SK-N-SH (cell line): ENCODE measurements at regions not wholly inside any gene's neighbourhood (a gene's known extent, or its start where the extent isn't known, plus 50 kb on each side); places are given as distances from the start of the nearest gene placed in this dataset.

ENCODE experiments used
- CTCF ChIA-PET: fragments of 300-600, 350-600 bp; formaldehyde crosslinking; extraction: SDS; loops from one replicate; lab custom pipeline; 2021; lab: Yijun Ruan, JAX
- POLR2A ChIA-PET: fragments of 350-600 bp; sonication (Branson Sonifier 250); formaldehyde crosslinking; extraction: SDS; loops from one replicate; lab custom pipeline; 2020; ENCODE audit warnings: antibody characterized with exemption, inconsistent platforms; lab: Yijun Ruan, JAX
- DNase-seq: peaks from one replicate; pipeline ENCODE4 v3.0.0; 2012
- H2AFZ ChIP-seq: fragments of 200-600 bp; sonication (generic); 2 replicates; pipeline ENCODE4 v1.8.1; 2016; ENCODE audit warnings: antibody characterized with exemption, mild to moderate bottlenecking, low read depth
- H3F3A ChIP-seq: fragments of 200-600 bp; sonication (generic); replicated peaks from 2 replicates; pipeline ENCODE3; 2016; ENCODE audit warnings: antibody characterized with exemption, mild to moderate bottlenecking; ENCODE audit not compliant: insufficient read depth
- H3K27ac ChIP-seq, 2 experiments: fragments of 200-500 bp in 1 of 2; fragments of 200-600 bp in 1 of 2; sonication (Bioruptor generic) in 1 of 2; sonication (generic), shearing (Covaris generic) in 1 of 2; 2 replicates each; pipeline versions ENCODE4 v1.5.1 to v1.6.1; 2014 to 2016; ENCODE audit warnings: low read depth in 2 of 2, inconsistent platforms in 1 of 2, low read length in 1 of 2, mild to moderate bottlenecking in 1 of 2, mixed read lengths in 1 of 2
- H3K27me3 ChIP-seq: fragments of 200-600 bp; sonication (generic), shearing (Covaris generic); 2 replicates; pipeline ENCODE4 v1.6.1; 2016; ENCODE audit warnings: mixed run types; ENCODE audit not compliant: insufficient read depth
- H3K36me3 ChIP-seq, 2 experiments: fragments of 200-500 bp in 1 of 2; fragments of 200-600 bp in 1 of 2; sonication (Bioruptor generic) in 1 of 2; sonication (generic) in 1 of 2; replicated peaks in 1 of 2; 2 replicates each; pipeline versions ENCODE3 to v1.5.1; 2014 to 2016; ENCODE audit warnings: low read length in 1 of 2, mild to moderate bottlenecking in 1 of 2; ENCODE audit not compliant: insufficient read depth in 2 of 2, control insufficient read depth in 1 of 2
- H3K4me1 ChIP-seq, 2 experiments: fragments of 200-500 bp in 1 of 2; fragments of 200-600 bp in 1 of 2; sonication (Bioruptor generic) in 1 of 2; sonication (generic), shearing (Covaris generic) in 1 of 2; 2 replicates each; pipeline versions ENCODE4 v1.5.1 to v1.6.1; 2014 to 2016; ENCODE audit warnings: low read depth in 1 of 2, low read length in 1 of 2, mixed run types in 1 of 2; ENCODE audit not compliant: insufficient read depth in 2 of 2, control insufficient read depth in 1 of 2
- H3K4me2 ChIP-seq: fragments of 200-600 bp; sonication (generic), shearing (Covaris generic); 2 replicates; pipeline ENCODE4 v1.6.1; 2017; ENCODE audit warnings: mixed run types
- H3K4me3 ChIP-seq, 2 experiments: fragments of 200-500 bp in 1 of 2; fragments of 200-600 bp in 1 of 2; sonication (Bioruptor generic) in 1 of 2; sonication (generic), shearing (Covaris generic) in 1 of 2; 2 replicates each; pipeline versions ENCODE4 v1.5.1 to v1.8.1; 2014 to 2016; ENCODE audit warnings: low read depth in 2 of 2, inconsistent platforms in 1 of 2, low read length in 1 of 2, mild to moderate bottlenecking in 1 of 2, mixed read lengths in 1 of 2, moderate library complexity in 1 of 2
- H3K79me2 ChIP-seq: fragments of 200-600 bp; sonication (generic); 2 replicates; pipeline ENCODE4 v1.8.1; 2017; ENCODE audit warnings: mild to moderate bottlenecking; ENCODE audit not compliant: insufficient read depth
- H3K9ac ChIP-seq: fragments of 200-600 bp; sonication (generic); 2 replicates; pipeline ENCODE4 v1.6.1; 2017; ENCODE audit warnings: mixed run types
- H3K9me2 ChIP-seq: fragments of 200-600 bp; sonication (generic); 2 replicates; pipeline ENCODE4 v1.6.1; 2017; ENCODE audit warnings: mixed run types
- H3K9me3 ChIP-seq: fragments of 200-600 bp; sonication (generic); 2 replicates; pipeline ENCODE4 v1.6.1; 2017; ENCODE audit warnings: mixed run types, mild to moderate bottlenecking, moderate library complexity
- H4K20me1 ChIP-seq: fragments of 200-600 bp; sonication (generic); 2 replicates; pipeline ENCODE4 v1.6.1; 2017; ENCODE audit warnings: mild to moderate bottlenecking, mixed run types; ENCODE audit not compliant: insufficient read depth
- CHD2 ChIP-seq: fragments of 150-350 bp; IDR thresholded peaks from 2 replicates; pipeline ENCODE4 v1.6.1; 2018; ENCODE audit warnings: low read length; ENCODE audit not compliant: partially characterized antibody
- ELF1 ChIP-seq: IDR thresholded peaks from 2 replicates; pipeline ENCODE4 v1.4.0; 2012
- EP300 ChIP-seq, 2 experiments: IDR thresholded peaks; 2 replicates each; pipeline versions ENCODE4 v1.4.0 to v1.6.1; 2012; ENCODE audit warnings: borderline replicate concordance in 1 of 2, low read depth in 1 of 2, low read length in 1 of 2
- FOXJ3 ChIP-seq: sonication (generic); formaldehyde crosslinking; IDR thresholded peaks from 2 replicates; pipeline ENCODE4 v1.5.1; 2020; ENCODE audit warnings: mild to moderate bottlenecking, missing genetic modification reagents
- GABPA ChIP-seq: IDR thresholded peaks from 2 replicates; pipeline ENCODE4 v1.4.0; 2012; ENCODE audit warnings: low read depth, mild to moderate bottlenecking
- GATA2 ChIP-seq: sonication (generic); formaldehyde crosslinking; IDR thresholded peaks from 2 replicates; pipeline ENCODE4 v1.5.0; 2020; ENCODE audit warnings: mild to moderate bottlenecking, missing genetic modification reagents
- NRF1 ChIP-seq: IDR thresholded peaks from 2 replicates; pipeline ENCODE4 v1.6.1; 2012; ENCODE audit warnings: low read depth, mild to moderate bottlenecking, low read length
- PBX3 ChIP-seq: IDR thresholded peaks from 2 replicates; pipeline ENCODE4; 2012
- RCOR1 ChIP-seq: fragments of 150-350 bp; IDR thresholded peaks from 2 replicates; pipeline ENCODE4 v1.6.1; 2017; ENCODE audit warnings: antibody characterized with exemption, low read length
- RFX5 ChIP-seq: IDR thresholded peaks from 2 replicates; pipeline ENCODE4 v1.6.1; 2012; ENCODE audit warnings: mild to moderate bottlenecking, improper control_type of control experiment, low read length
- RXRA ChIP-seq: IDR thresholded peaks from 2 replicates; pipeline ENCODE4 v1.4.0; 2012; ENCODE audit warnings: low read depth, mild to moderate bottlenecking, borderline replicate concordance
- SIN3A ChIP-seq: IDR thresholded peaks from 2 replicates; pipeline ENCODE4 v1.6.1; 2012; ENCODE audit warnings: low read depth, mild to moderate bottlenecking, low read length, moderate library complexity, borderline replicate concordance
- SMC3 ChIP-seq: IDR thresholded peaks from 2 replicates; pipeline ENCODE4 v1.6.1; 2012; ENCODE audit warnings: low read depth, low read length, improper control_type of control experiment
- TCF12 ChIP-seq: IDR thresholded peaks from 2 replicates; pipeline ENCODE4 v1.4.0; 2012
- USF2 ChIP-seq: fragments of 150-350 bp; IDR thresholded peaks from 2 replicates; pipeline ENCODE4 v1.6.1; 2017; ENCODE audit warnings: antibody characterized with exemption, low read length, low read depth, borderline replicate concordance
- ZBTB33 ChIP-seq: IDR thresholded peaks from 2 replicates; pipeline ENCODE4 v1.4.0; 2012; ENCODE audit warnings: low read depth, borderline replicate concordance
- WGBS: methylation state at CpG from one replicate; pipeline ENCODE4 v1.1.6; 2017; ENCODE audit warnings: low lambda C conversion rate; 5-methylcytosine and 5-hydroxymethylcytosine counted together
- TF ChIP-seq, protein P1 (sequence below): IDR thresholded peaks from 2 replicates; pipeline ENCODE4 v1.4.0; 2012; ENCODE audit warnings: low read depth, borderline replicate concordance
- TF ChIP-seq, protein P2 (sequence below): fragments of 200-600 bp; sonication (generic); IDR thresholded peaks from 2 replicates; pipeline ENCODE4 v1.6.1; 2017; ENCODE audit warnings: antibody characterized with exemption, mild to moderate bottlenecking, moderate library complexity

- TF ChIP-seq ZBTB33 = no peak
- TF ChIP-seq GABPA = no peak
- no peak for TF ChIP-seq EP300 (IDR thresholded peaks at IDR 0.05; ENCODE audit: borderline replicate concordance in 1 of 2, low read depth in 1 of 2, low read length in 1 of 2)
- TF ChIP-seq GATA2 (CRISPR knock-in tag) = no peak
- TF ChIP-seq CHD2 = no peak
- TF ChIP-seq RXRA = no peak
- TF ChIP-seq ELF1 = no peak
- TF ChIP-seq NRF1 = no peak
- TF ChIP-seq RFX5 = no peak
- Histone ChIP-seq H3K9ac (no peak overlapping the region), H3K4me2 (no peak overlapping the region), H3K36me3 (no peaks in the 10 kb centered on the region), H3K4me1 (no peaks in the 10 kb centered on the region; a peak in 1 of 4 replicates), H3K9me2 (no peaks in the 10 kb centered on the region), H4K20me1 (no peaks in the 10 kb centered on the region), H3K4me3 (no peak overlapping the region), H3K9me3 (no peaks in the 10 kb centered on the region), H2AFZ (no peak overlapping the region), H3K27me3 (no peaks in the 10 kb centered on the region; the same call in 1 of the 2 replicates), H3K27ac (no peak overlapping the region), H3F3A (no peaks in the 10 kb centered on the region), H3K79me2 (no peaks in the 10 kb centered on the region)
- ChIA-PET CTCF (no interaction called here), POLR2A (no interaction called here)
- 36% methylated on average over 12 of the region's 12 CpGs for WGBS
- no peak for DNase-seq
Observed at GRCh38 chr20:24756292-24757025, 192.6 kb upstream of the CST7 start.

DNA sequence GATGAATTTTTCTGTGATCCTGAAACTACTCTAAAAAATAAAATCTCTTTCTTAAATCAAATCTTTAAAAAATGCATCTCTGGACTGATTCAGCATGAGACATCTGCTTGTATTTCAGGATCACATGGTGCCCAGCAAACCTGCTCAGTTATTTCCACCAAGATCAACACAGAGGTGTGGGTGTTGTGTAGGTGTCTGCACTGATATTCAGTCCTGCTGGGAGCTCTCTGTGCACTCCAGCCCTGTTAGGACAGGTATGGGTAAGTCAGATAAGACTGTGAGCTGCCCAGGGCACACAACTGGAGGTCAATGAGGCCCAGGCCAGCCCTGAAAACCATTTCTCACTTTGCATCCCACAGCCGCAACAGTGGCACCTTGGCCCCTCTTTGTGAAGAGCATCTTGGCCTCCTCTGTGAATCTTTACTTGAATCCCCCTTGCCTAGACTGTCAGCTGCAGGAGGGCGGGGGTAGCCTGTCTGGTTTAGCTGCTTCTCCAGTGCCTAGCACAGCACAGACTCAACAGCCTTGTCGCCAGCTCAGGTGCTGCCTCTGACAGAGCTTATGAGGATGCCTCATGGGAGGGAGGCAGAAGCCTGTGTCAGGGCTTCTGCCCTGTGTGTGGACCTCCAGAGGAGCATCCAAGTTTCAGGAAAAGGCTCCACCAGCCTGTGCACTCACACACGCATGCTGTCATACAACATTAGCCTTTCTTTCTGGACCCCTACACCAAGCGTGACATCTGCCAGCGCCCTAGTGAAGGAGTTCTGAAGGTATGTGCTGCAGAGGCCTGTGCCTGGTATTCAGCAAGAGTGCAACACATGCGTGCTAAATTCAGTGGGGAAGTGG is 187.6 kb upstream of the CST7 start:
- CTCF ChIA-PET = no interaction called here

More for the DNA sequence above, 187.6 kb upstream of the CST7 start:
- no peaks in the 10 kb centered on the region; the same call in 1 of the 2 replicates for H3K27me3 ChIP-seq
- no peak overlapping the region for H3K4me3 ChIP-seq
- H3K9ac ChIP-seq = no peak overlapping the region
- no peaks in the 10 kb centered on the region for H3K9me2 ChIP-seq
- no peak overlapping the region for H3K27ac ChIP-seq
- H4K20me1 ChIP-seq = no peaks in the 10 kb centered on the region
- H3K79me2 ChIP-seq = no peaks in the 10 kb centered on the region
- 53% methylated on average over 4 of the region's 7 CpGs for WGBS
- H3K4me1 ChIP-seq = no peaks in the 10 kb centered on the region
- no peaks in the 10 kb centered on the region for H3F3A ChIP-seq
- no peaks in the 10 kb centered on the region for H3K9me3 ChIP-seq
- TF ChIP-seq TCF12 (no peak), USF2 (no peak), FOXJ3 (CRISPR knock-in tag) (no peak), PBX3 (no peak), SIN3A (no peak), SMC3 (no peak), RCOR1 (no peak), ELF1 (no peak)
- TF ChIP-seq, protein P1, sequence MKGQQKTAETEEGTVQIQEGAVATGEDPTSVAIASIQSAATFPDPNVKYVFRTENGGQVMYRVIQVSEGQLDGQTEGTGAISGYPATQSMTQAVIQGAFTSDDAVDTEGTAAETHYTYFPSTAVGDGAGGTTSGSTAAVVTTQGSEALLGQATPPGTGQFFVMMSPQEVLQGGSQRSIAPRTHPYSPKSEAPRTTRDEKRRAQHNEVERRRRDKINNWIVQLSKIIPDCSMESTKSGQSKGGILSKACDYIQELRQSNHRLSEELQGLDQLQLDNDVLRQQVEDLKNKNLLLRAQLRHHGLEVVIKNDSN = no peak
- TF ChIP-seq, protein P2, sequence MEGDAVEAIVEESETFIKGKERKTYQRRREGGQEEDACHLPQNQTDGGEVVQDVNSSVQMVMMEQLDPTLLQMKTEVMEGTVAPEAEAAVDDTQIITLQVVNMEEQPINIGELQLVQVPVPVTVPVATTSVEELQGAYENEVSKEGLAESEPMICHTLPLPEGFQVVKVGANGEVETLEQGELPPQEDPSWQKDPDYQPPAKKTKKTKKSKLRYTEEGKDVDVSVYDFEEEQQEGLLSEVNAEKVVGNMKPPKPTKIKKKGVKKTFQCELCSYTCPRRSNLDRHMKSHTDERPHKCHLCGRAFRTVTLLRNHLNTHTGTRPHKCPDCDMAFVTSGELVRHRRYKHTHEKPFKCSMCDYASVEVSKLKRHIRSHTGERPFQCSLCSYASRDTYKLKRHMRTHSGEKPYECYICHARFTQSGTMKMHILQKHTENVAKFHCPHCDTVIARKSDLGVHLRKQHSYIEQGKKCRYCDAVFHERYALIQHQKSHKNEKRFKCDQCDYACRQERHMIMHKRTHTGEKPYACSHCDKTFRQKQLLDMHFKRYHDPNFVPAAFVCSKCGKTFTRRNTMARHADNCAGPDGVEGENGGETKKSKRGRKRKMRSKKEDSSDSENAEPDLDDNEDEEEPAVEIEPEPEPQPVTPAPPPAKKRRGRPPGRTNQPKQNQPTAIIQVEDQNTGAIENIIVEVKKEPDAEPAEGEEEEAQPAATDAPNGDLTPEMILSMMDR = no peak
- DNase-seq = no peak
- no peak overlapping the region for H3K4me2 ChIP-seq
- POLR2A ChIA-PET = no interaction called here
- no peak overlapping the region for H2AFZ ChIP-seq
- no peaks in the 10 kb centered on the region for H3K36me3 ChIP-seq
